GM19328 (cell line): ENCODE measurements at regions not wholly inside any gene's neighbourhood (a gene's known extent, or its start where the extent isn't known, plus 50 kb on each side); places are given as distances from the start of the nearest gene placed in this dataset.
"Not testable (repeated sequence)": the region's sequence is repeated elsewhere in the genome, so short reads cannot be mapped to it uniquely, and the experiment has no call there.

Experiments used
- ATAC-seq: cut with Tn5 transposase; IDR thresholded peaks from one replicate; pipeline ENCODE4 v1.9.1; 2021; ENCODE audit warnings: mild to moderate bottlenecking, moderate library complexity; ENCODE audit not compliant: unreplicated experiment

DNA sequence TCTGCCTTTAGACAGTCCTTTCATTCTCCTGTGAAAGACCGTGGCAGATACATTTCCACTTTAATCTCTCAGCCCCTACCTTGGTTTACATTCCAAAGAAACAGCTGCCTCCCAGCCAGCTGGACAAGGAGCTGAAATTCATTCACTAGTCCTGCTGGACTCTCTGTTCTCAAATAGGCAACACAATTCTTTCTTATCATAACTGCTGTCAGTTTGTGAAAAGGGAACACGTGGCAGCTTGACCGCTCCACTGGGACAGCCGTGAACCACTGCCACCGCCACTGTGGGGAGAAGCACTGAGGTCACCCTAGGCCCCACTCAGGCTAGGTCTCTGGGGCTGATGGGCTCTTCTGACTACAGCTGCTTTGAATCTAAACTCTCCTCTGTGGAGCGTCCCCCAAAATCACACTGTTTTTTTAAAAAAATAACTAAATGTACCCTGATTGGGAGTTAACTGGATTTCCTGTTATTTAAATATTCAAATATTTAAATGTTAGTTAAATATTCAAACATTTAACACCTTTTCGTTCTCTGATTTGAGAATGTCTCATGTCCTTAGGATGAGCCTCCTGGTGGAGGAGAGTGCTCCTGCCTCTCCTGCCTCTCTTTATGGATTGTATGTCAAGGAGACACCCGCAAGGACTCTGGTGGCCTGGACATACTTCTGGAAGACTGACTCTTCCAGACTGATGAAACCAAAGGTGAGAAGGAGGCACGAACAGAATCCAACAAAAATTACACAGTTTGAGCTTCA, 120.1 kb downstream of the BOD1 start:
- ATAC-seq = no peak

GRCh38 chr5:173495225-173495904, 121.1 kb downstream of the BOD1 start:
- no peak for ATAC-seq

DNA sequence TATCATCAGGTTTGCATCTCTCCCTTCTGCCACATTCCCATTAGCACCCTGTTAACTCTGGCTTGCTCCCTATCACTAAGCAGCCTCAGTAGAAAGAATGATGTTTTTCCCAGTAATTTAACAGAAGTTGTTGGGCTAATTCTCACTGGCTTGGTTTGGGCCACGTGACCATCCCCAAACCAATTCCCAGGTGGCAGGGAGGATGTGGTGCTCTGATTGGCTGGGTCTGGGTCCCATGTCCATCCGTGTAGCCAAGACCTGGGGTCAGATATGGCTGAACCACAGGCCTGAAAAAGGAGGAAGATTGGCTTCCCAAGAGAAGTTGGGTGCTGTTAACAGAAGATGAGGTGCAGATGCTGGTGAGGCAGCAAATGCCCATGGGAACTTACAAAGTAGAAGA, 122.0 kb downstream of the BOD1 start:
- no peak for ATAC-seq

DNA sequence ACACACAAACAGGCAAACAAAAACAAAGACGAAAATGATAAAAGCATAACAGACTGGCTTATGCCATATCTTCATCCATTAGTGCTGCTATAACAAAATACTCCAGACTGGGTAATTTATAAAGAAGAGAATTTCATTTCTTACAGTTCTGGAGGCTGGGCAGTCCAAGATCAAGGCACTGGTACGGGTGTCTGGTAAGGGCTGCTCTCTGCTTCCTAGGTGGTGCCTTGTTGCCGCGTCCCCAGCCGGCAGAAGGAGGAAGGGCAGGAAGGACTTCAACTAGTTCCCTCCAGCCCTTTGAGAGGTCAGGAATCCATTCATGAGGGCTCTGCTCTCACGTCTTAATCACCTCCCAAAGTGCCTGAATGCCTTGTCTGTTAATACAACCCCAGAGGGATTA, 122.6 kb downstream of the BOD1 start:
- no peak for ATAC-seq

- no peak for ATAC-seq
Observed at GRCh38 chr5:173493040-173493439, 123.4 kb downstream of the BOD1 start.

DNA sequence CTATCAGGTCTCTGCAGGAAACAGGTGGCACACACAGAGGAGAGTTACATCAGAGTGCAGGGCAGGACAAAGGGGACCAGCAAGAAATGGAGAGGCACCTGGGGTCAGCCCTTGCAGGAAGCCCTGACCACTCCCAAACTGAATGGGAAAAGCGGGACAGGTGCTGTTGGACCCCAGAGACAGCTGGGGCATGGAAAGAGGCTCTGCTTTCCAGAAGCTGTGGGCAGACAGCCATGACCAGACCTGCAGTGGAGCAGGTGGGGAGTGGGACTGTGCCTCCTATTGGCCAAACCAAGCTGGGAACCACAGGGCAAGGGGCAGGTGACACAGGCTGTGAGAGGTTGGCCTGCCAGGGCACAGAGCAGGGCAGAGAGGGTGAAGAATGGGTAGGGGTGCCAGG, 125.8 kb downstream of the BOD1 start:
- ATAC-seq = no peak

DNA sequence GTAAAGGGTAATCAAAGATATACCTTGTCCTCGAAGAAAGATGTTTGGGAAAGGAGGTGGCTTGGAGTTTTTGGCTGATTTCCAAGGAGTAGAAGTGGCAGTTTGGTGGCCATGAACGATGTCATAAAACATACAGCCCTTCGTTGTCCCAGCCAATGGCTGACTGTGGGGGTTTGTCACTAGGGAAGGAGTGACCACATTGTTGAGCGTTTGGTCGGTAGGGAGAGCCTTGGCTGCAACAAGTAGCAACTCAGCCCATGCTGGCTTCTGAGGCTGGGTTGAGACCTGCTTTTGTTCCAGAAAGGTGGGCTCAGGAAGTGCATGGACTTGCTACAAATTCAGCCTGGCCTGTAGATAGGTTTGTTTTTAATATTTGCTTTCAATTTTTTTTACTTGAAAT, 128.3 kb downstream of the BOD1 start:
- ATAC-seq = no peak

DNA sequence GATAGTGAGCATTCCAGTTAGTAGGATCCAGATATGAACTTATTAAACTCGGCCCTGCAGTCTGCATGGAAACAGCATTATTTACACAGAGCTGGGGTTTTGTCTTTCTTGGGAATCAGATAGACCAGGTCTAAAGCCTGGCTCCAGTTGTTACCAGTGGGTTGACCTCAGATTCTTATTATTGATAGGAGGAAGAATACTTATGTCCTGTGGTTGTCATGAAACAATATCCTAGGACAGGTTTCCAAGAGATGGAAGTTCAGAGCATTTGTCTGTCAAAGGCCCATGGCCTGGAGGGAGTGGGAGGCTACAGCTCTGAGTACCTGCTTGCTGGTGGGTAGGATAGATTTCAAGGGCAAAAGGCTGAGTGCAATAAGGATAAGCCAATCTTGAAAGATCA, 129.2 kb downstream of the BOD1 start:
- no peak for ATAC-seq

- no peak for ATAC-seq
Observed at GRCh38 chr5:173486355-173487225, 129.9 kb downstream of the BOD1 start.

- ATAC-seq = no peak
Observed at GRCh38 chr5:173484569-173484968, 131.9 kb downstream of the BOD1 start.

GRCh38 chr5:173483599-173483998, 132.9 kb downstream of the BOD1 start:
- ATAC-seq = not testable (repeated sequence)

DNA sequence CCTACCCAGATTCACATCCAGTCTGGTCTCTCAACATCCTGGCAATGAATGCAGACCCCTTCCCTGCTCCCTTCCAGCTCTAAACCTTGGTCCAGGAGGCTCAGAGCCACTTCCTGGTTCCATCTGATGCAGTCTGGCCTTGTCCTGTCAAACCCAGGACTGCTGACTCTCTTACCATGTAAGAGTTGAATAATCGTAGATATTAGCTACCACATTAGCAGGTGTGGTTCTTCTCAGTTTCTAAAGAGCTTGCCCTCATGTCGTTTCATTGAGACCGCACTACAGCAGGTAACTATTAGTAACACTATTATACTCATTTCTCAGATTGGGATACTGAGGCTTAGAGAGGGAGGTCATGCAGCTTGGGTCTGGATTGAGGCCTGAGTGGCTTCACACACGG, 133.3 kb downstream of the BOD1 start:
- ATAC-seq = no peak

GRCh38 chr5:173481821-173482220, 134.6 kb downstream of the BOD1 start:
- no peak for ATAC-seq

- ATAC-seq = no peak
Observed at GRCh38 chr5:173480896-173481295, 135.6 kb downstream of the BOD1 start.

GRCh38 chr5:173479711-173480110, 136.7 kb downstream of the BOD1 start:
- ATAC-seq = no peak

- ATAC-seq = no peak
Observed at GRCh38 chr5:173477345-173478040, 139.0 kb downstream of the BOD1 start.

DNA sequence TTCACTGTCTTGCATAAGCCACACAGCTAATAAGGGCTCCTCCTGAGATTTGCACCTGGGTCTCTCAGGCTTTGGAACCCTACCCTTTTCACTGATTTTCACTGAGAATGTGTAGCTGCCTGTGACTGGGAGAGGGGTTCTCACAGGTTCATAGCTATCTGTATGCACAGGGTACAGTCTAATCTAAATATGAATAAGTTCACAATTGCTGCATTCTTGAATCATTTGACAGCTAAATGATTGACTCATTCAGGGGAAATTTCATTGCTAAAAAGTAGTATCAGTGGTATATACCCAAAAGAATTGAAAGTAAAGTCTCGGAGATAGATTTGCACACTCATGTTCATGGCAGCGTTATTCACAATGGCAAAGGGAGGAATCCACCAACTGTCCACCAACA, 140.7 kb downstream of the BOD1 start:
- ATAC-seq = no peak

DNA sequence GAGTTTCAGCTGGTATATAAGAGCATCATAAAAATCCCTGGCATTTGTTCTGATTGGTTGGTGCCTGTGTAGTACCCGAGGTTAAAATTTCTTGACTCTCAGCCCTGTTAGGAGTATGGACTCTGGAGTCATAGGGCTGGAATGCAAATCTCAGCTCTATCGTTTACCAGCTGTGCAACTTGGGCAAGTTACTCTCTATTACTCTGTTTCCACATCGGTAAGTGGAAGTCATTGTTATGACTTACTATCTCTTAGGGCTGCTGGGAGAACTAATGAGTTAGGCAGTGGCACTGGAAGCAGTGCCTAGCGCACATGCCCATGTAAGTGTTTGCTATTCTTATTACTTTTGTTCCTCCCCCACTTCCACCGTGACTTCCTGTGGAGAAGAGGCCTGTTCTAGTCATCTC, 141.6 kb downstream of the BOD1 start:
- ATAC-seq = no peak

- no peak for ATAC-seq
Observed at GRCh38 chr5:173473288-173473687, 143.2 kb downstream of the BOD1 start.

GRCh38 chr5:173472784-173473278, 143.6 kb downstream of the BOD1 start:
- no peak for ATAC-seq

DNA sequence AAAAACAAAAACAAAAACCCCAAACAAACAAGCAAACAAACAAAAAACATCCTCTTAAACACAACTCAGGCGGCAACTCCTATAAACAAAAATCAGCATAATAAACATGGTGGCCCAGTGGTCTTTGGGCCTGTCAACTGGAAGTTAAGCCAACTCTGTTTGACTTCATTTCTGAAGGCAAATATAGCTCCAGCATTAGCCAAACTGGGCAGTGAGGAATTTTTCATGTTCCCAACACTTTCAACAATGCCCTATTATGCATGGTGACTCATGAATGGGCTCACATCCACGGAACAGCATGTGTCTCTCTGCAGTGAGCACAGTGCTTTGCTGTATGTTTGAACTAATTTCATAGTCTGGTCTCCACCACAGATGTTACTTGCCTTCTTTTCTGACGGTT, 143.9 kb upstream of the STC2 start:
- ATAC-seq = no peak
